Thyroid gland (tissue), 4 donors: ENCODE measurements at regions not wholly inside any gene's neighbourhood (a gene's known extent, or its start where the extent isn't known, plus 50 kb on each side); places are given as distances from the start of the nearest gene placed in this dataset.

Source experiments
- POLR2A ChIP-seq, 2 donors: fragments of 450-650 bp; IDR thresholded peaks; one replicate each; pipeline ENCODE4 v1.6.1; 2017; ENCODE audit warnings: antibody characterized with exemption in 2 of 2, mild to moderate bottlenecking in 2 of 2, moderate library complexity in 1 of 2
- TF ChIP-seq, protein P1 (sequence below), 6 experiments: fragments of 200-600 bp in 3 of 6; fragments of 450-650 bp in 3 of 6; sonication (generic) in 3 of 6; IDR thresholded peaks; one replicate each; pipeline ENCODE4 v1.5.1; 2016 to 2019; ENCODE audit warnings: antibody characterized with exemption in 6 of 6, mild to moderate bottlenecking in 2 of 6, inconsistent platforms in 1 of 6, moderate library complexity in 1 of 6

- TF ChIP-seq, protein P1, sequence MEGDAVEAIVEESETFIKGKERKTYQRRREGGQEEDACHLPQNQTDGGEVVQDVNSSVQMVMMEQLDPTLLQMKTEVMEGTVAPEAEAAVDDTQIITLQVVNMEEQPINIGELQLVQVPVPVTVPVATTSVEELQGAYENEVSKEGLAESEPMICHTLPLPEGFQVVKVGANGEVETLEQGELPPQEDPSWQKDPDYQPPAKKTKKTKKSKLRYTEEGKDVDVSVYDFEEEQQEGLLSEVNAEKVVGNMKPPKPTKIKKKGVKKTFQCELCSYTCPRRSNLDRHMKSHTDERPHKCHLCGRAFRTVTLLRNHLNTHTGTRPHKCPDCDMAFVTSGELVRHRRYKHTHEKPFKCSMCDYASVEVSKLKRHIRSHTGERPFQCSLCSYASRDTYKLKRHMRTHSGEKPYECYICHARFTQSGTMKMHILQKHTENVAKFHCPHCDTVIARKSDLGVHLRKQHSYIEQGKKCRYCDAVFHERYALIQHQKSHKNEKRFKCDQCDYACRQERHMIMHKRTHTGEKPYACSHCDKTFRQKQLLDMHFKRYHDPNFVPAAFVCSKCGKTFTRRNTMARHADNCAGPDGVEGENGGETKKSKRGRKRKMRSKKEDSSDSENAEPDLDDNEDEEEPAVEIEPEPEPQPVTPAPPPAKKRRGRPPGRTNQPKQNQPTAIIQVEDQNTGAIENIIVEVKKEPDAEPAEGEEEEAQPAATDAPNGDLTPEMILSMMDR (IDR thresholded peaks at IDR 0.05): no peak
- no peak for TF ChIP-seq POLR2A (IDR thresholded peaks at IDR 0.05)
Observed at GRCh38 chr2:52520644-52521043, 1247.0 kb upstream of the CHAC2 start.
